GM12873 (cell line): ENCODE measurements at regions not wholly inside any gene's neighbourhood (a gene's known extent, or its start where the extent isn't known, plus 50 kb on each side); places are given as distances from the start of the nearest gene placed in this dataset.

Experiments
- CTCF ChIP-seq: IDR thresholded peaks from 2 replicates; pipeline ENCODE4 v1.5.1; 2012; ENCODE audit warnings: low read depth, mild to moderate bottlenecking, moderate library complexity, low read length, control low read depth; ENCODE audit not compliant: insufficient read depth; ENCODE audit errors: missing control alignments

GRCh38 chrX:80306007-80306406, 114.2 kb upstream of the TENT5D start:
- no peak for TF ChIP-seq CTCF

GRCh38 chrX:80312448-80312847, 107.8 kb upstream of the TENT5D start:
- no peak for TF ChIP-seq CTCF

- no peak for TF ChIP-seq CTCF
Observed at GRCh38 chrX:80316526-80316925, 103.7 kb upstream of the TENT5D start.

- TF ChIP-seq CTCF = no peak
Observed at GRCh38 chrX:80317646-80318045, 102.6 kb upstream of the TENT5D start.

GRCh38 chrX:80331285-80331684, 89.0 kb upstream of the TENT5D start:
- no peak for TF ChIP-seq CTCF

GRCh38 chrX:80334583-80334982, 85.7 kb upstream of the TENT5D start:
- TF ChIP-seq CTCF = no peak

GRCh38 chrX:80335062-80335830, 85.0 kb upstream of the TENT5D start:
- TF ChIP-seq CTCF = no peak
